Astrocyte (in vitro differentiated cells and primary cell): ENCODE measurements at regions not wholly inside any gene's neighbourhood (a gene's known extent, or its start where the extent isn't known, plus 50 kb on each side); places are given as distances from the start of the nearest gene placed in this dataset.

Experiments
- DNase-seq: peaks from one replicate; pipeline ENCODE4 v3.0.0-alpha.2; 2010; ENCODE audit warnings: low read depth
- FAIRE-seq: peaks from 2 replicates; lab custom pipeline; 2011; peaks lifted over from hg19 to GRCh38; lab: Jason Lieb, UNC
- H2AFZ ChIP-seq: 2 replicates; pipeline ENCODE4 v1.6.0; 2012; ENCODE audit warnings: low read depth, low read length, inconsistent platforms
- H3K27ac ChIP-seq: 2 replicates; pipeline ENCODE4 v1.5.1; 2011; ENCODE audit warnings: low read depth, low read length, inconsistent platforms
- H3K27me3 ChIP-seq: 2 replicates; pipeline ENCODE4 v1.6.0; 2011; ENCODE audit warnings: low read length, inconsistent platforms; ENCODE audit not compliant: insufficient read depth
- H3K36me3 ChIP-seq: 2 replicates; pipeline ENCODE4 v1.5.1; 2011; ENCODE audit warnings: low read length, inconsistent platforms; ENCODE audit not compliant: insufficient read depth
- H3K4me1 ChIP-seq: 2 replicates; pipeline ENCODE4 v1.5.1; 2011; ENCODE audit warnings: low read length, inconsistent platforms; ENCODE audit not compliant: insufficient read depth
- H3K4me2 ChIP-seq: 2 replicates; pipeline ENCODE4 v1.6.0; 2012; ENCODE audit warnings: low read length, inconsistent platforms
- H3K4me3 ChIP-seq: 2 replicates; pipeline ENCODE4 v1.5.1; 2011; ENCODE audit warnings: low read depth, mild to moderate bottlenecking, low read length, inconsistent platforms; ENCODE audit not compliant: insufficient read depth
- H3K79me2 ChIP-seq: 2 replicates; pipeline ENCODE4 v1.6.0; 2012; ENCODE audit warnings: mild to moderate bottlenecking, low read length, inconsistent platforms; ENCODE audit not compliant: insufficient read depth
- H3K9ac ChIP-seq: 2 replicates; pipeline ENCODE4 v1.6.0; 2012; ENCODE audit warnings: mild to moderate bottlenecking, low read length, inconsistent platforms
- H3K9me3 ChIP-seq: 2 replicates; pipeline ENCODE4 v1.5.1; 2012; ENCODE audit warnings: low read depth, mild to moderate bottlenecking, low read length, inconsistent platforms; ENCODE audit not compliant: insufficient read depth
- H4K20me1 ChIP-seq: 2 replicates; pipeline ENCODE4 v1.6.0; 2012; ENCODE audit warnings: low read length, inconsistent platforms; ENCODE audit not compliant: insufficient read depth
- H3K27ac Mint-ChIP-seq: one replicate; pipeline ENCODE4 v1.8.0; 2021; ENCODE audit warnings: mild to moderate bottlenecking, mixed read lengths; ENCODE audit not compliant: unreplicated experiment
- H3K27me3 Mint-ChIP-seq: one replicate; pipeline ENCODE4 v1.8.0; 2021; ENCODE audit warnings: low read depth, mixed read lengths; ENCODE audit not compliant: unreplicated experiment
- H3K36me3 Mint-ChIP-seq: one replicate; pipeline ENCODE4 v1.8.0; 2021; ENCODE audit warnings: low read depth, mixed read lengths; ENCODE audit not compliant: unreplicated experiment
- H3K4me1 Mint-ChIP-seq: one replicate; pipeline ENCODE4 v1.8.0; 2021; ENCODE audit warnings: low read depth, mixed read lengths; ENCODE audit not compliant: unreplicated experiment
- H3K4me3 Mint-ChIP-seq: one replicate; pipeline ENCODE4 v1.8.0; 2021; ENCODE audit warnings: mild to moderate bottlenecking, moderate library complexity, mixed read lengths; ENCODE audit not compliant: unreplicated experiment
- H3K9me3 Mint-ChIP-seq: one replicate; pipeline ENCODE4 v1.8.0; 2021; ENCODE audit warnings: mild to moderate bottlenecking, mixed read lengths; ENCODE audit not compliant: unreplicated experiment
- CTCF ChIP-seq: IDR thresholded peaks from 2 replicates; pipeline ENCODE4 v1.5.1; 2011; ENCODE audit warnings: low read depth, mild to moderate bottlenecking, inconsistent platforms, low read length, moderate library complexity; ENCODE audit not compliant: insufficient read depth
- EZH2 ChIP-seq: IDR thresholded peaks from 2 replicates; pipeline ENCODE4 v1.6.1; 2012; ENCODE audit warnings: mild to moderate bottlenecking, low read length, inconsistent platforms; ENCODE audit not compliant: insufficient read depth

- Histone ChIP-seq H3K27ac (no peak overlapping the region), H3K4me3 (no peak overlapping the region), H3K27me3 (no peaks in the 10 kb centered on the region), H3K36me3 (no peaks in the 10 kb centered on the region), H3K4me1 (no peaks in the 10 kb centered on the region), H3K9ac (no peak overlapping the region), H4K20me1 (no peaks in the 10 kb centered on the region), H3K79me2 (no peaks in the 10 kb centered on the region), H3K9me3 (peaks cover 6% of the 10 kb centered on the region), H3K4me2 (no peak overlapping the region), H2AFZ (no peak overlapping the region)
- Mint-ChIP-seq H3K27ac (no peak overlapping the region), H3K4me3 (no peak overlapping the region), H3K27me3 (no peaks in the 10 kb centered on the region), H3K9me3 (peaks cover 14% of the 10 kb centered on the region), H3K36me3 (no peaks in the 10 kb centered on the region), H3K4me1 (no peaks in the 10 kb centered on the region)
- FAIRE-seq (no peak), DNase-seq (no peak)
- TF ChIP-seq EZH2 (no peak), CTCF (peak; percentile 13)
These were observed 1552.1 kb downstream of the AACS start for GRCh38 chr12:126617312-126617711.

DNA sequence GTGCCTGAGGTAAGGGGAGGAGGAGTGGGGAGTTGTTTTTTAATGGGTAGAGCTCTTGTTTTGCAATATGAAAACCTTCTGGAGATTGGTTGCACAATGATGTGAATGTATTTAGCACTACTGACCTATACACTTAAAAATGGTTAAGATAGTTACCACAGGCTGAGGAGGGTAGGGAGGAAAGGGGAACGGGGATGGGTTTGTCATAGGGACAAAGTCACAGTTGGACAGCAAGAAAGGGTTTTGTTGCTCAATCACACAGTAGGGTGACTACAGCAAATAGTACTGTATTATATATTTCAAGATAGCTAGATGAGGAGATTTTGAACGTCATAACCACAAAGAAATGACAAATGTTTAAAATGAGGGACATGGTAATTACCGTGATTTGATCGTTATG, 1562.4 kb downstream of the AACS start:
- DNase-seq (no peak), FAIRE-seq (no peak)
- no peak for TF ChIP-seq CTCF
- no peak for TF ChIP-seq EZH2
- no peak overlapping the region for H3K27ac ChIP-seq
- H3K27me3 ChIP-seq, result no peaks in the 10 kb centered on the region
- Mint-ChIP-seq H3K27me3 (no peaks in the 10 kb centered on the region), H3K4me1 (no peaks in the 10 kb centered on the region), H3K4me3 (no peak overlapping the region), H3K36me3 (no peaks in the 10 kb centered on the region), H3K9me3 (no peaks in the 10 kb centered on the region), H3K27ac (no peak overlapping the region)
- no peaks in the 10 kb centered on the region for H3K4me1 ChIP-seq
- no peaks in the 10 kb centered on the region for H4K20me1 ChIP-seq
- no peaks in the 10 kb centered on the region for H3K36me3 ChIP-seq
- H3K9me3 ChIP-seq, result no peaks in the 10 kb centered on the region
- no peak overlapping the region for H3K4me2 ChIP-seq
- no peak overlapping the region for H3K4me3 ChIP-seq
- H3K79me2 ChIP-seq, result no peaks in the 10 kb centered on the region
- H3K9ac ChIP-seq, result no peak overlapping the region
- H2AFZ ChIP-seq, result no peak overlapping the region

DNA sequence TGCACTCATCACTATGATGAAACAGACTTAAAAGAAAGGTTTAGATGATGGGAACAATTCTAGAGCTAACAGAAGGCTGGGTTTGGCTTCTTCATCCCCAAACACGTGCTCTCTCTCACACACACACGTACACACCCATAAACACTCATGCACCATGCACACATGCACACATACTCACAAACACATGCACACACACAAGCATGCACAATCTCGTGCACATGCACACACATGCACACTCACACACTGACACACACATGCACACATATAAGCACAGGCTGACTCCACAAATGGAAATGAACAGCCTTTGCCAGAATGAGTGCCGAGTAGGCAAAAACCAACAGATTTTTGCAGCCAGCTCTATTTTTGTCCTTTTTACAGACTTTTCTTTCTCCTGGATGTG, 1571.6 kb downstream of the AACS start:
- Mint-ChIP-seq H3K4me1 (no peaks in the 10 kb centered on the region), H3K9me3 (peaks cover 8% of the 10 kb centered on the region), H3K36me3 (no peaks in the 10 kb centered on the region), H3K4me3 (no peak overlapping the region), H3K27ac (no peak overlapping the region), H3K27me3 (no peaks in the 10 kb centered on the region)
- H3K36me3 ChIP-seq, result no peaks in the 10 kb centered on the region
- no peak overlapping the region for H3K4me2 ChIP-seq
- H2AFZ ChIP-seq, result no peak overlapping the region
- no peaks in the 10 kb centered on the region for H3K27me3 ChIP-seq
- no peaks in the 10 kb centered on the region for H3K79me2 ChIP-seq
- TF ChIP-seq CTCF (no peak), EZH2 (no peak)
- no peaks in the 10 kb centered on the region for H3K9me3 ChIP-seq
- H3K9ac ChIP-seq, result no peak overlapping the region
- H3K27ac ChIP-seq, result no peak overlapping the region
- DNase-seq, result no peak
- no peak for FAIRE-seq
- no peaks in the 10 kb centered on the region for H3K4me1 ChIP-seq
- H4K20me1 ChIP-seq, result no peaks in the 10 kb centered on the region
- H3K4me3 ChIP-seq, result no peak overlapping the region
